T47D (cell line): ENCODE measurements at regions not wholly inside any gene's neighbourhood (a gene's known extent, or its start where the extent isn't known, plus 50 kb on each side); places are given as distances from the start of the nearest gene placed in this dataset.
"Not testable (repeated sequence)": the region's sequence is repeated elsewhere in the genome, so short reads cannot be mapped to it uniquely, and the experiment has no call there.

ENCODE experiments used
- DNase-seq, 2 experiments: peaks; one replicate each; pipeline versions ENCODE4 v3.0.0 to v3.0.0-alpha.2; 2011 to 2012; ENCODE audit warnings: low read depth in 1 of 2, low spot score in 1 of 2
- JUND ChIP-seq: IDR thresholded peaks from 2 replicates; pipeline ENCODE4 v1.6.1; 2012; ENCODE audit warnings: low read depth
- in situ Hi-C: cut with HindIII; loops from 2 replicates; pipeline ENCODE4 v1.10.0; 2016; ENCODE audit warnings: low sequenced_read_pairs, low pct_unique_long_range_greater_than_20kb

GRCh38 chr12:89166525-89166934 lies 185.8 kb downstream of the DUSP6 start:
- in situ Hi-C loops, result no loop called here
- no peak for DNase-seq
- TF ChIP-seq JUND, result no peak

GRCh38 chr12:89166121-89166520 lies 186.2 kb downstream of the DUSP6 start:
- DNase-seq, result no peak
- in situ Hi-C loops, result no loop called here
- TF ChIP-seq JUND, result no peak

- in situ Hi-C loops, result no loop called here
- TF ChIP-seq JUND, result no peak
- no peak for DNase-seq
Observed at GRCh38 chr12:89165703-89166102, 186.6 kb downstream of the DUSP6 start.

- in situ Hi-C loops, result no loop called here
- DNase-seq, result peak in 1 of 2 experiments; percentile 63
- no peak for TF ChIP-seq JUND
Observed at GRCh38 chr12:89163918-89164317, 188.4 kb downstream of the DUSP6 start.

GRCh38 chr12:89162589-89163261 lies 189.6 kb downstream of the DUSP6 start:
- in situ Hi-C loops, result no loop called here
- no peak for DNase-seq
- no peak for TF ChIP-seq JUND

GRCh38 chr12:89161557-89161956 lies 190.7 kb downstream of the DUSP6 start:
- in situ Hi-C loops, result no loop called here

GRCh38 chr12:89160716-89161123 lies 191.6 kb downstream of the DUSP6 start:
- TF ChIP-seq JUND, result no peak
- in situ Hi-C loops, result no loop called here
- no peak for DNase-seq

More at GRCh38 chr12:89161557-89161956, 190.7 kb downstream of the DUSP6 start:
- DNase-seq, result no peak
- no peak for TF ChIP-seq JUND

GRCh38 chr12:89157413-89157812 lies 194.9 kb downstream of the DUSP6 start:
- in situ Hi-C loops, result no loop called here
- DNase-seq, result no peak
- no peak for TF ChIP-seq JUND

GRCh38 chr12:89156862-89157262 lies 195.4 kb downstream of the DUSP6 start:
- no peak for TF ChIP-seq JUND
- in situ Hi-C loops, result no loop called here
- DNase-seq, result no peak

- no peak for TF ChIP-seq JUND
- in situ Hi-C loops, result no loop called here
- no peak for DNase-seq
Observed at GRCh38 chr12:89156340-89156739, 196.0 kb downstream of the DUSP6 start.

GRCh38 chr12:89155826-89156225 lies 196.5 kb downstream of the DUSP6 start:
- in situ Hi-C loops, result no loop called here
- TF ChIP-seq JUND, result no peak
- no peak for DNase-seq

- in situ Hi-C loops, result no loop called here
- DNase-seq, result no peak
- no peak for TF ChIP-seq JUND
Observed at GRCh38 chr12:89154743-89155499, 197.4 kb downstream of the DUSP6 start.

- in situ Hi-C loops, result no loop called here
- no peak for TF ChIP-seq JUND
- DNase-seq, result no peak
Observed at GRCh38 chr12:89153341-89153740, 199.0 kb downstream of the DUSP6 start.

- TF ChIP-seq JUND, result no peak
- no peak for DNase-seq
- in situ Hi-C loops, result no loop called here
Observed at GRCh38 chr12:89151536-89151935, 200.8 kb downstream of the DUSP6 start.

- DNase-seq, in situ Hi-C loops: not testable (repeated sequence)
Observed at GRCh38 chr12:89150789-89151188, 201.5 kb downstream of the DUSP6 start.
